ENCODE measurements at regions not wholly inside any gene's neighbourhood (a gene's known extent, or its start where the extent isn't known, plus 50 kb on each side); places are given as distances from the start of the nearest gene placed in this dataset.

DNA sequence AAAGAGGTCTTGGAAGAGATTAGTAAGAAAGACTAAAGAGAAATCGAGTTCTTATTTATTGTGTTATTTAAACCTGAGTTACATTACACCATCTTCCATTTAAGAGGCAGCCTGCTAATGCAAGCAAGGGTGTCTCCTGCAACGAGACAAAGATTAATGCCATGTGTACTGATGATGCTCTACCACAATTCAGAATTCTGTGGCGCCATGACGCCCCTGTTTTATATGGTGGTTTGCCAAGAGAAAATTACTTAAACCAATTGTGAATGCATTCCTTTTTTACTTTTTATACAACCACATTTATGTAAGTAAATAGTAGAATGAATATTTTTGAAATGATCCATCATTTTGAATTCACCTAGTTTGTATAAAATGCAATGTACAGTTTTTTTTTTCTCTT, 356.1 kb upstream of the ZEB2 start:
- intact Hi-C loops (cut with DNase I; ENCODE audit: low total_unique reads), result no loop called here
- Histone ChIP-seq H3K4me3 (no peak overlapping the region), H3K9me3 (no peaks in the 10 kb centered on the region), H3K4me1 (peaks cover 14% of the 10 kb centered on the region), H3K27ac (no peak overlapping the region), H3K27me3 (no peaks in the 10 kb centered on the region), H3K36me3 (ENCODE audit: low read depth, missing control alignments) (no peaks in the 10 kb centered on the region)
- TF ChIP-seq, protein P1, sequence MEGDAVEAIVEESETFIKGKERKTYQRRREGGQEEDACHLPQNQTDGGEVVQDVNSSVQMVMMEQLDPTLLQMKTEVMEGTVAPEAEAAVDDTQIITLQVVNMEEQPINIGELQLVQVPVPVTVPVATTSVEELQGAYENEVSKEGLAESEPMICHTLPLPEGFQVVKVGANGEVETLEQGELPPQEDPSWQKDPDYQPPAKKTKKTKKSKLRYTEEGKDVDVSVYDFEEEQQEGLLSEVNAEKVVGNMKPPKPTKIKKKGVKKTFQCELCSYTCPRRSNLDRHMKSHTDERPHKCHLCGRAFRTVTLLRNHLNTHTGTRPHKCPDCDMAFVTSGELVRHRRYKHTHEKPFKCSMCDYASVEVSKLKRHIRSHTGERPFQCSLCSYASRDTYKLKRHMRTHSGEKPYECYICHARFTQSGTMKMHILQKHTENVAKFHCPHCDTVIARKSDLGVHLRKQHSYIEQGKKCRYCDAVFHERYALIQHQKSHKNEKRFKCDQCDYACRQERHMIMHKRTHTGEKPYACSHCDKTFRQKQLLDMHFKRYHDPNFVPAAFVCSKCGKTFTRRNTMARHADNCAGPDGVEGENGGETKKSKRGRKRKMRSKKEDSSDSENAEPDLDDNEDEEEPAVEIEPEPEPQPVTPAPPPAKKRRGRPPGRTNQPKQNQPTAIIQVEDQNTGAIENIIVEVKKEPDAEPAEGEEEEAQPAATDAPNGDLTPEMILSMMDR (IDR thresholded peaks at IDR 0.05), result no peak
- TF ChIP-seq POLR2A (IDR thresholded peaks at IDR 0.05), result no peak
- DNase-seq, result no peak
- WGBS, 2 donors, result 87 to 93% methylated on average over 4 of the region's 4 CpGs

DNA sequence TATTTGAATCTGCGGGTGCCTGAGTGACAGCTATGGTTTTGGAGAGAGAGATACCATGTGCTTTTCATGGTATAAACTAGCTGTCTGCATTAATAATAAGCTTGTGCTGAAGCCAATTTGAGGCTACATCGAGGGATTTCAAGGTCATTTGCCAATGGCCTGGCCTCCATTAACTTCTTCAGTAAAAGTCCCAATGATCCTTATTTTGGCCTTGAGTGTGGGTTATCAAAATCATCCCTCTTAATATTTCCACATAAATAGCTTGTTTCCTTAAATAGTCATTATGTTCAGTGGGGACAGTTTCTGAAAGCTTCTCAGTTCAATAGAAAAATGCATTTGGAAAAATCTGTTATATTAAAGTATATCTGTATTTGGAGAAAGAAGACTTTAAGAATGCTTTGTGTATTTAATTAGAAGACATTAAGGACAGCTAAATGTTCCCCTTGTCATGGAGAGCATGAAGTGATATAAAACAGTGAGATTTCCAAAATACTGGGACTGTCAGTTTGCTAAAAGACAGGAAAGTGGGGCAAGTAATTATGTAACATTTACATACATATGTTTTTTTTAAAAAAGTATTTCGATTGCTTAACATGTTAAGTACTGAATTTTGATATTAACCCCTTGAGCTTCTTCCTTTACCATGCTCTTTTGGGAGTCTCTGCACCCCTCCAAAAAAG, 355.5 kb upstream of the ZEB2 start:
- Histone ChIP-seq H3K36me3 (ENCODE audit: low read depth, missing control alignments) (no peaks in the 10 kb centered on the region), H3K4me3 (no peak overlapping the region), H3K27me3 (no peaks in the 10 kb centered on the region), H3K4me1 (peaks cover 14% of the 10 kb centered on the region), H3K9me3 (no peaks in the 10 kb centered on the region), H3K27ac (no peak overlapping the region)
- TF ChIP-seq, protein P1 (IDR thresholded peaks at IDR 0.05), result no peak
- TF ChIP-seq POLR2A (IDR thresholded peaks at IDR 0.05), result no peak
- WGBS, 2 donors, result 60 to 65% methylated on average over 3 of the region's 3 CpGs
- DNase-seq, result no peak
- intact Hi-C loops (cut with DNase I; ENCODE audit: low total_unique reads), result no loop called here

DNA sequence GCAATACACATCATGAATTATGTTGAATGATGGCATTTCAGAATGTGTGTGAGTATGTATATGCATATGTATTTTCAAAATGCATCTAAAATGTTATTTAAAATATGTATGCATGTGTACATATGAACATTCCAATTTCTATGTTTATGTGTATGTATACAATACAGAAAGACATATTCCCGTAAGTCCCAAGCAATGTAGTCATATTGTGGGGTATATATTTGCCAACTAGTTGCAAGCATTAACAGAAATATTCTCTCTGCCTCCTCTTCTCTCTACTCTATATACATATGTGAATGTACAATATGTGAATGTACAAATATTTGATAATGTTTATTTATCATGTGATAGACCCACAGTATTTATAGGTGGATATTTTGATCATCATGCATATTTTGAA, 345.8 kb upstream of the ZEB2 start:
- Histone ChIP-seq H3K9me3 (no peaks in the 10 kb centered on the region), H3K27me3 (no peaks in the 10 kb centered on the region), H3K4me3 (no peak overlapping the region), H3K36me3 (ENCODE audit: low read depth, missing control alignments) (no peaks in the 10 kb centered on the region), H3K27ac (no peak overlapping the region), H3K4me1 (no peaks in the 10 kb centered on the region)
- no peak for DNase-seq
- 96 to 98% methylated on average over 1 of the region's 1 CpG for WGBS, 2 donors
- intact Hi-C loops (cut with DNase I; ENCODE audit: low total_unique reads), result no loop called here
- no peak for TF ChIP-seq POLR2A (IDR thresholded peaks at IDR 0.05)
- TF ChIP-seq, protein P1 (IDR thresholded peaks at IDR 0.05), result no peak

DNA sequence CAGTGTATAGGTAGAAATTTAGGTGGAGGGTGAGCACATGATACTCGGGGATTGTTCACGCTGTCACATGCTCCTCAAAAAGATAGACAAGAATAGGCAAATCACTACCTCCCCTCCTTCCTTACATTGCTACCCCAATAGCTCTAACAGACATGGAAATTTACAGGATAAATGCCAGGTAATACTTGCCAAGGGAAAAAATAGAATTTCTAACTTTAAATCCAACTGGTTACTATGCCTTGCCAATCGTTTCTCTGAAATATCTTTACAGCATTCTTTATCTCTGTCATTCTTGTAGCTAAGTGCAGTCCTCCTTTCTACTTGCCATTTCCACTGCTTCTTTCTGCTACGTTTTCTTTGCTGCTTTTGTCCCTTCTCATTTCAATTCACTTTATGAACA, 339.8 kb upstream of the ZEB2 start:
- TF ChIP-seq, protein P1 (IDR thresholded peaks at IDR 0.05), result no peak
- TF ChIP-seq POLR2A (IDR thresholded peaks at IDR 0.05), result no peak
- DNase-seq, result no peak
- Histone ChIP-seq H3K9me3 (no peaks in the 10 kb centered on the region), H3K4me1 (no peaks in the 10 kb centered on the region), H3K4me3 (no peak overlapping the region), H3K27ac (no peak overlapping the region), H3K27me3 (no peaks in the 10 kb centered on the region), H3K36me3 (ENCODE audit: low read depth, missing control alignments) (no peaks in the 10 kb centered on the region)
- WGBS, 2 donors, result 69 to 73% methylated on average over 4 of the region's 4 CpGs
- intact Hi-C loops (cut with DNase I; ENCODE audit: low total_unique reads), result no loop called here

GRCh38 chr2:144858211-144858610, 338.3 kb upstream of the ZEB2 start:
- no peaks in the 10 kb centered on the region for H3K36me3 ChIP-seq (ENCODE audit: low read depth, missing control alignments)
- intact Hi-C loops (cut with DNase I; ENCODE audit: low total_unique reads), result no loop called here
- H3K4me3 ChIP-seq, result no peak overlapping the region
- no peak overlapping the region for H3K27ac ChIP-seq
- TF ChIP-seq, protein P1 (IDR thresholded peaks at IDR 0.05), result no peak
- TF ChIP-seq POLR2A (IDR thresholded peaks at IDR 0.05), result no peak
- H3K27me3 ChIP-seq, result no peaks in the 10 kb centered on the region
- no peak for DNase-seq
- H3K4me1 ChIP-seq, result no peaks in the 10 kb centered on the region
- no peaks in the 10 kb centered on the region for H3K9me3 ChIP-seq
- WGBS, 2 donors, result 95 to 98% methylated on average over 4 of the region's 4 CpGs

Data from testis (tissue), 2 donors.